Activated T-cell treated with anti-CD3 and anti-CD28 coated beads, Interleukin-2, amount 50 U/mL, for 48 hours (primary cell): ENCODE measurements at regions not wholly inside any gene's neighbourhood (a gene's known extent, or its start where the extent isn't known, plus 50 kb on each side); places are given as distances from the start of the nearest gene placed in this dataset.

ENCODE experiments used
- DNase-seq, 2 experiments: peaks; one replicate each; pipeline ENCODE4 v3.0.0-alpha.2; 2020

- DNase-seq = no peak
Observed at GRCh38 chr6:85396159-85396808, 53.6 kb upstream of the NT5E start.

- DNase-seq = no peak
Observed at GRCh38 chr6:85395746-85396145, 54.1 kb upstream of the NT5E start.

- no peak for DNase-seq
Observed at GRCh38 chr6:85394853-85395538, 54.9 kb upstream of the NT5E start.

GRCh38 chr6:85394199-85394598, 55.7 kb upstream of the NT5E start:
- no peak for DNase-seq

- DNase-seq = no peak
Observed at GRCh38 chr6:85392379-85392778, 57.5 kb upstream of the NT5E start.

- DNase-seq = no peak
Observed at GRCh38 chr6:85390775-85391174, 59.1 kb upstream of the NT5E start.

GRCh38 chr6:85390105-85390728, 59.7 kb upstream of the NT5E start:
- no peak for DNase-seq

- DNase-seq = peak in 1 of 2 experiments; percentile 61
Observed at GRCh38 chr6:85389151-85389797, 60.6 kb upstream of the NT5E start.

GRCh38 chr6:85388531-85388930, 61.4 kb upstream of the NT5E start:
- no peak for DNase-seq

GRCh38 chr6:85385636-85386315, 64.1 kb upstream of the NT5E start:
- no peak for DNase-seq

- DNase-seq = no peak
Observed at GRCh38 chr6:85383042-85383441, 66.8 kb upstream of the NT5E start.

- DNase-seq = no peak
Observed at GRCh38 chr6:85382541-85382940, 67.3 kb upstream of the NT5E start.

- DNase-seq = no peak
Observed at GRCh38 chr6:85372915-85373270, 77.0 kb upstream of the NT5E start.

- no peak for DNase-seq
Observed at GRCh38 chr6:85372188-85372914, 77.5 kb upstream of the NT5E start.

GRCh38 chr6:85368631-85369030, 81.3 kb upstream of the NT5E start:
- no peak for DNase-seq

- DNase-seq = no peak
Observed at GRCh38 chr6:85364344-85364743, 85.5 kb upstream of the NT5E start.

- no peak for DNase-seq
Observed at GRCh38 chr6:85363870-85364269, 86.0 kb upstream of the NT5E start.

- no peak for DNase-seq
Observed at GRCh38 chr6:85362652-85363310, 87.1 kb upstream of the NT5E start.

GRCh38 chr6:85361643-85362014, 88.3 kb upstream of the NT5E start:
- DNase-seq = no peak

- DNase-seq = no peak
Observed at GRCh38 chr6:85360794-85361642, 88.9 kb upstream of the NT5E start.

- no peak for DNase-seq
Observed at GRCh38 chr6:85357651-85358050, 92.2 kb upstream of the NT5E start.
